Stomach (tissue), 8 donors: ENCODE measurements at regions not wholly inside any gene's neighbourhood (a gene's known extent, or its start where the extent isn't known, plus 50 kb on each side); places are given as distances from the start of the nearest gene placed in this dataset.

Experiments
- DNase-seq, 2 donors: peaks; one replicate each; pipeline versions ENCODE4 v3.0.0 to v3.0.0-alpha.2; 2013 to 2019
- H3K27ac ChIP-seq, 5 donors: fragments of 200-600 bp in 4 of 5; sonication (generic) in 4 of 5; one replicate each; pipeline ENCODE4 v1.5.1; 2013 to 2019; ENCODE audit warnings: mild to moderate bottlenecking in 1 of 5, moderate library complexity in 1 of 5
- H3K27me3 ChIP-seq, 3 donors: fragments of 200-600 bp; sonication (generic); one replicate each; pipeline ENCODE4 v1.5.1; 2017 to 2019; ENCODE audit warnings: mixed run types in 1 of 3
- H3K36me3 ChIP-seq, 4 donors: fragments of 200-600 bp; sonication (generic); 1 replicate in 3 of 4; 2 replicates in 1 of 4; pipeline ENCODE4 v1.5.1; 2016 to 2019
- H3K4me1 ChIP-seq, 4 donors: fragments of 200-600 bp; sonication (generic); one replicate each; pipeline ENCODE4 v1.5.1; 2016 to 2019
- H3K4me3 ChIP-seq, 4 donors: fragments of 200-600 bp; sonication (generic) in 3 of 4; one replicate each; pipeline ENCODE4 v1.5.1; 2016 to 2019; ENCODE audit warnings: mild to moderate bottlenecking in 1 of 4
- H3K9me3 ChIP-seq, 4 donors: fragments of 200-600 bp; sonication (generic); one replicate each; pipeline ENCODE4 v1.5.1; 2016 to 2019
- EP300 ChIP-seq: sonication (generic); formaldehyde crosslinking; IDR thresholded peaks from one replicate; pipeline ENCODE4 v1.6.1; 2017; ENCODE audit warnings: antibody characterized with exemption
- POLR2A ChIP-seq, 4 donors: fragments of 450-650 bp; IDR thresholded peaks; one replicate each; pipeline ENCODE4 v1.6.1; 2016; ENCODE audit warnings: antibody characterized with exemption in 4 of 4, control low read depth in 2 of 4, mild to moderate bottlenecking in 1 of 4, moderate library complexity in 1 of 4
- POLR2AphosphoS5 ChIP-seq, 3 donors: sonication (generic); formaldehyde crosslinking; IDR thresholded peaks; one replicate each; pipeline ENCODE4 v1.6.1; 2016; ENCODE audit warnings: antibody characterized with exemption in 3 of 3
- WGBS, 5 donors: extraction: QIAGEN DNeasy Blood & Tissue Kit in 3 of 5; methylation state at CpG; one replicate each; pipeline versions ENCODE4 v1.1.5 to v1.1.7; 2013 to 2018; 5-methylcytosine and 5-hydroxymethylcytosine counted together
- intact Hi-C: fragments of 100-400 bp; cut with DNase I; formaldehyde crosslinking; loops from one replicate; pipeline ENCODE4 v1.15.1; 2023; ENCODE audit warnings: low total_unique reads
- TF ChIP-seq, protein P1 (sequence below), 7 experiments: fragments of 450-650 bp in 4 of 7; fragments of 200-600 bp in 3 of 7; sonication (generic) in 3 of 7; IDR thresholded peaks; one replicate each; pipeline ENCODE4 v1.5.1; 2016 to 2019; ENCODE audit warnings: antibody characterized with exemption in 7 of 7, control low read depth in 2 of 7, mild to moderate bottlenecking in 1 of 7
- donor health status: healthy with polysubstance abuse.
- donor health status: Bipolar disorder and iron deficiency.
- donor health status: healthy.

GRCh38 chr3:178258121-178258520, 278.1 kb upstream of the KCNMB2 start:
- Histone ChIP-seq H3K27ac (no peak overlapping the region), H3K9me3 (no peaks in the 10 kb centered on the region), H3K27me3 (no peaks in the 10 kb centered on the region), H3K4me1 (peaks cover 0 to 11% (median 5%) of the 10 kb centered on the region in 4 donors), H3K36me3 (no peaks in the 10 kb centered on the region), H3K4me3 (no peak overlapping the region)
- WGBS, 5 donors: 79 to 93% (median 83%) methylated on average over 1 of the region's 1 CpG
- intact Hi-C loops: no loop called here
- no peak for DNase-seq
- TF ChIP-seq POLR2AphosphoS5 (IDR thresholded peaks at IDR 0.05) (no peak), POLR2A (IDR thresholded peaks at IDR 0.05) (no peak), EP300 (no peak)
- TF ChIP-seq, protein P1, sequence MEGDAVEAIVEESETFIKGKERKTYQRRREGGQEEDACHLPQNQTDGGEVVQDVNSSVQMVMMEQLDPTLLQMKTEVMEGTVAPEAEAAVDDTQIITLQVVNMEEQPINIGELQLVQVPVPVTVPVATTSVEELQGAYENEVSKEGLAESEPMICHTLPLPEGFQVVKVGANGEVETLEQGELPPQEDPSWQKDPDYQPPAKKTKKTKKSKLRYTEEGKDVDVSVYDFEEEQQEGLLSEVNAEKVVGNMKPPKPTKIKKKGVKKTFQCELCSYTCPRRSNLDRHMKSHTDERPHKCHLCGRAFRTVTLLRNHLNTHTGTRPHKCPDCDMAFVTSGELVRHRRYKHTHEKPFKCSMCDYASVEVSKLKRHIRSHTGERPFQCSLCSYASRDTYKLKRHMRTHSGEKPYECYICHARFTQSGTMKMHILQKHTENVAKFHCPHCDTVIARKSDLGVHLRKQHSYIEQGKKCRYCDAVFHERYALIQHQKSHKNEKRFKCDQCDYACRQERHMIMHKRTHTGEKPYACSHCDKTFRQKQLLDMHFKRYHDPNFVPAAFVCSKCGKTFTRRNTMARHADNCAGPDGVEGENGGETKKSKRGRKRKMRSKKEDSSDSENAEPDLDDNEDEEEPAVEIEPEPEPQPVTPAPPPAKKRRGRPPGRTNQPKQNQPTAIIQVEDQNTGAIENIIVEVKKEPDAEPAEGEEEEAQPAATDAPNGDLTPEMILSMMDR (IDR thresholded peaks at IDR 0.05): no peak

GRCh38 chr3:178259703-178260102, 276.5 kb upstream of the KCNMB2 start:
- H3K9me3 ChIP-seq: no peaks in the 10 kb centered on the region
- TF ChIP-seq, protein P1 (IDR thresholded peaks at IDR 0.05): no peak
- no peak for TF ChIP-seq POLR2AphosphoS5 (IDR thresholded peaks at IDR 0.05)
- no peak overlapping the region for H3K27ac ChIP-seq
- H3K27me3 ChIP-seq: no peaks in the 10 kb centered on the region
- H3K4me3 ChIP-seq: no peak overlapping the region
- intact Hi-C loops: no loop called here
- H3K4me1 ChIP-seq: peaks cover 0 to 11% (median 5%) of the 10 kb centered on the region in 4 donors
- no peak for DNase-seq
- H3K36me3 ChIP-seq: no peaks in the 10 kb centered on the region

DNA sequence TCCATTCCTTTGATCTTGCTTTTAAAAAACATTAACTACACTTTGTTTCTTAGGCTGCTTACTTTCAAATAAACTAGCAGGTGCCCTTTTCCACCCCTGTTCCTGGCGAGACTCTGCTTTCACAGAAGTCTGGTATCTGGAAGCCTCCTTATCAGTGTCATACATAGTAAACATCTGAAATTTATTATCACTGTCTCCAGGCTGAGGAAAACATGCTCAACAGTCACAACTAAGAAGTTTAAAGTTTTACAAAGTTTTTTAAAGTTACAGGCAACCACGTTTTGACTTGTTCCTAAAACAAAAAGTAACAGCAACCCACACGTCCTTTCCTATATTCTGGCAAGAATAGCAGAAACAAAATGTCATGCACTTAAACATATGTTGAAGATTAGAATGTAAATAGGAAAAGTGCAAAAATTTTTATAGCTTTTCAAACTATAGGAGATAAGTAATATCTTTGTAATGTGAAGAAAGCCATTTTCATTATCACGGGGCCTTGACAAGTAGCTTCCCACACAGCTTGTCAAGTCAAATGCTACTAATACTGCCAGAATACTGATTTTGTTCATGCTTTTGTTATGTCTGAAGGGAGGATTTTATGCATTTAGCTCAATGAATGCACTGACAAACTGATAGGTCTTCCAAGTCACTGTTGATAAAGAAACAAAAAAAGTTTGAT, 275.2 kb upstream of the KCNMB2 start:
- H3K4me3 ChIP-seq: no peak overlapping the region
- intact Hi-C loops: no loop called here
- DNase-seq: peak in 1 of 2 donors; percentile 28
- H3K9me3 ChIP-seq: no peaks in the 10 kb centered on the region
- H3K27ac ChIP-seq: no peak overlapping the region
- 18 to 23% (median 20%) methylated on average over 4 of the region's 4 CpGs for WGBS, 5 donors
- no peaks in the 10 kb centered on the region for H3K27me3 ChIP-seq
- H3K4me1 ChIP-seq: peaks cover 0 to 11% (median 5%) of the 10 kb centered on the region in 4 donors
- TF ChIP-seq POLR2AphosphoS5 (IDR thresholded peaks at IDR 0.05): no peak
- no peak for TF ChIP-seq EP300
- TF ChIP-seq, protein P1 (IDR thresholded peaks at IDR 0.05): no peak
- no peak for TF ChIP-seq POLR2A (IDR thresholded peaks at IDR 0.05)
- H3K36me3 ChIP-seq: no peaks in the 10 kb centered on the region

- peaks cover 0 to 11% (median 5%) of the 10 kb centered on the region in 4 donors for H3K4me1 ChIP-seq
- intact Hi-C loops: no loop called here
- H3K27me3 ChIP-seq: no peaks in the 10 kb centered on the region
- TF ChIP-seq EP300 (no peak), POLR2AphosphoS5 (IDR thresholded peaks at IDR 0.05) (no peak), POLR2A (IDR thresholded peaks at IDR 0.05) (no peak)
- TF ChIP-seq, protein P1 (IDR thresholded peaks at IDR 0.05): no peak
- 41 to 69% (median 62%) methylated on average over 2 of the region's 2 CpGs for WGBS, 5 donors
- no peak overlapping the region for H3K27ac ChIP-seq
- H3K9me3 ChIP-seq: no peaks in the 10 kb centered on the region
- H3K4me3 ChIP-seq: no peak overlapping the region
- H3K36me3 ChIP-seq: no peaks in the 10 kb centered on the region
- no peak for DNase-seq
Observed at GRCh38 chr3:178263236-178263916, 272.9 kb upstream of the KCNMB2 start.
